ENCODE measurements at regions not wholly inside any gene's neighbourhood (a gene's known extent, or its start where the extent isn't known, plus 50 kb on each side); places are given as distances from the start of the nearest gene placed in this dataset.

GRCh38 chr20:52383995-52384621 is 192.5 kb upstream of the ZFP64 start:
- TF ChIP-seq CTCF (IDR thresholded peaks at IDR 0.05; ENCODE audit: low read depth, low read length, missing input control) (no peak), MAX (IDR thresholded peaks at IDR 0.05) (no peak), RAD21 (IDR thresholded peaks at IDR 0.05) (no peak), YY1 (IDR thresholded peaks at IDR 0.05) (no peak), SP1 (IDR thresholded peaks at IDR 0.05) (no peak), NR2F2 (IDR thresholded peaks at IDR 0.05) (no peak), TAF1 (conservative IDR thresholded peaks at IDR 0.05) (no peak), JUND (IDR thresholded peaks at IDR 0.05) (no peak), ZBTB33 (IDR thresholded peaks at IDR 0.05) (no peak)
